IMR-90 (cell line): ENCODE measurements at regions not wholly inside any gene's neighbourhood (a gene's known extent, or its start where the extent isn't known, plus 50 kb on each side); places are given as distances from the start of the nearest gene placed in this dataset.
A peak's percentile ranks its signal among the peaks of the same experiment; 100 is the strongest.

Experiments
- ATAC-seq: fragments of 200-7000 bp; cut with Tn5 transposase; 2 replicates; pipeline ENCODE4 v1.9.1; 2020; ENCODE audit warnings: low read depth, mild to moderate bottlenecking, moderate library complexity
- BruUV-seq: library from RNA; stranded (reverse); fragments of 400-500 nt; replicated peaks from 2 replicates; lab custom pipeline; 2021; lab: Mats Ljungman, UMichigan
- CTCF ChIA-PET: fragments of 300-600 bp; formaldehyde crosslinking; extraction: SDS; loops from one replicate; lab custom pipeline; 2021; ENCODE audit warnings: antibody characterized with exemption; lab: Yijun Ruan, JAX
- POLR2A ChIA-PET: fragments of 300-600 bp; sonication (Branson Sonifier 250); formaldehyde crosslinking; loops from one replicate; lab custom pipeline; 2022; ENCODE audit warnings: antibody characterized with exemption; ENCODE audit not compliant: unreplicated experiment; lab: Charles Lee
- DNase-seq: peaks from one replicate; pipeline ENCODE4 v3.0.0; 2013
- H2AFZ ChIP-seq: replicated peaks from 2 replicates; pipeline ENCODE3; 2013; ENCODE audit warnings: low read length, mild to moderate bottlenecking; ENCODE audit not compliant: poor library complexity
- H2AK5ac ChIP-seq: 2 replicates; pipeline ENCODE4 v1.6.1; 2013; ENCODE audit warnings: low read depth, low read length, inconsistent platforms
- H2AK9ac ChIP-seq: replicated peaks from 2 replicates; pipeline ENCODE3; 2013; ENCODE audit warnings: mild to moderate bottlenecking, low read depth, low read length, moderate library complexity; ENCODE audit not compliant: poor library complexity
- H2BK120ac ChIP-seq: 2 replicates; pipeline ENCODE4 v1.6.1; 2013; ENCODE audit warnings: low read depth, low read length, inconsistent platforms
- H2BK15ac ChIP-seq: 3 replicates; pipeline ENCODE4 v1.6.1; 2013; ENCODE audit warnings: low read depth, low read length, inconsistent platforms
- H2BK20ac ChIP-seq: 2 replicates; pipeline ENCODE4 v1.6.1; 2013; ENCODE audit warnings: low read depth, mild to moderate bottlenecking, inconsistent platforms, low read length, moderate library complexity
- H2BK5ac ChIP-seq: 2 replicates; pipeline ENCODE4 v1.6.1; 2013; ENCODE audit warnings: mild to moderate bottlenecking, low read depth, low read length, inconsistent platforms; ENCODE audit not compliant: poor library complexity, severe bottlenecking
- H3K14ac ChIP-seq: replicated peaks from 2 replicates; pipeline ENCODE4 v1.6.1; 2013; ENCODE audit warnings: low read depth, low read length, inconsistent platforms
- H3K18ac ChIP-seq: 2 replicates; pipeline ENCODE4 v1.6.1; 2013; ENCODE audit warnings: low read depth, low read length, control low read depth
- H3K23ac ChIP-seq: 2 replicates; pipeline ENCODE4 v1.6.1; 2013; ENCODE audit warnings: low read depth, low read length, inconsistent platforms
- H3K27ac ChIP-seq: 2 replicates; pipeline ENCODE4 v1.5.1; 2013; ENCODE audit warnings: mild to moderate bottlenecking, control low read depth, low read length; ENCODE audit not compliant: insufficient read depth
- H3K27me3 ChIP-seq: 2 replicates; pipeline ENCODE4 v1.6.1; 2013; ENCODE audit warnings: low read length; ENCODE audit not compliant: control insufficient read depth, insufficient read depth
- H3K36me3 ChIP-seq: 2 replicates; pipeline ENCODE4 v1.6.1; 2013; ENCODE audit warnings: low read length, mixed read lengths; ENCODE audit not compliant: control insufficient read depth, insufficient read depth
- H3K4ac ChIP-seq: 2 replicates; pipeline ENCODE4 v1.6.1; 2013; ENCODE audit warnings: low read depth, low read length, inconsistent platforms
- H3K4me1 ChIP-seq: 2 replicates; pipeline ENCODE4 v1.6.1; 2013; ENCODE audit warnings: low read length, mixed read lengths; ENCODE audit not compliant: control insufficient read depth, insufficient read depth
- H3K4me2 ChIP-seq: 2 replicates; pipeline ENCODE4 v1.6.1; 2013; ENCODE audit warnings: low read depth, mild to moderate bottlenecking, control low read depth, low read length, moderate library complexity
- H3K4me3 ChIP-seq: 2 replicates; pipeline ENCODE4 v1.5.1; 2013; ENCODE audit warnings: low read depth, mild to moderate bottlenecking, control low read depth, low read length, moderate library complexity; ENCODE audit not compliant: insufficient read depth
- H3K56ac ChIP-seq: 2 replicates; pipeline ENCODE4 v1.6.1; 2013; ENCODE audit warnings: low read length, inconsistent platforms; ENCODE audit not compliant: insufficient read depth; ENCODE audit errors: extremely low read depth
- H3K79me1 ChIP-seq, 2 experiments: 2 replicates each; pipeline ENCODE4 v1.6.1; 2013; ENCODE audit warnings: low read length in 2 of 2, inconsistent platforms in 1 of 2, low read depth in 1 of 2
- H3K9ac ChIP-seq: 2 replicates; pipeline ENCODE4 v1.6.1; 2013; ENCODE audit warnings: low read depth, low read length, control low read depth
- H3K9me1 ChIP-seq: 2 replicates; pipeline ENCODE4 v1.6.1; 2013; ENCODE audit warnings: low read length, inconsistent platforms; ENCODE audit not compliant: insufficient read depth
- H3K9me3 ChIP-seq: 2 replicates; pipeline ENCODE4 v1.6.1; 2013; ENCODE audit warnings: low read length; ENCODE audit not compliant: control insufficient read depth, insufficient read depth
- H4K20me1 ChIP-seq: 2 replicates; pipeline ENCODE4 v1.6.1; 2013; ENCODE audit warnings: low read length, inconsistent platforms; ENCODE audit not compliant: insufficient read depth
- H4K5ac ChIP-seq: 2 replicates; pipeline ENCODE4 v1.6.1; 2013; ENCODE audit warnings: mild to moderate bottlenecking, low read depth, low read length, control low read depth
- H4K8ac ChIP-seq, 2 experiments: 2 replicates each; pipeline ENCODE4 v1.6.1; 2013; ENCODE audit warnings: low read depth in 2 of 2, low read length in 2 of 2, control low read depth in 1 of 2, inconsistent platforms in 1 of 2
- H4K91ac ChIP-seq: 2 replicates; pipeline ENCODE4 v1.6.1; 2013; ENCODE audit warnings: low read depth, low read length, inconsistent platforms; ENCODE audit not compliant: insufficient read depth
- BHLHE40 ChIP-seq: fragments of 150-350 bp; IDR thresholded peaks from 2 replicates; pipeline ENCODE4 v1.6.1; 2016; ENCODE audit warnings: mild to moderate bottlenecking, low read depth, low read length
- CEBPB ChIP-seq: IDR thresholded peaks from 2 replicates; pipeline ENCODE4 v1.6.1; 2012; ENCODE audit warnings: low read depth, low read length, improper control_type of control experiment
- WGBS, 2 experiments: methylation state at CpG; one replicate each; pipeline versions ENCODE4 v1.1.5 to v1.1.7; 2013; ENCODE audit warnings: missing lambda C conversion rate in 2 of 2; ENCODE audit not compliant: insufficient read length in 1 of 2; ENCODE audit errors: extremely low coverage in 2 of 2; 5-methylcytosine and 5-hydroxymethylcytosine counted together
- dilution Hi-C: fragments of 300-500 bp; cut with HindIII; formaldehyde crosslinking; loops from one replicate; pipeline ENCODE4 v1.14.3; 2018; ENCODE audit warnings: low sequenced_read_pairs; ENCODE audit not compliant: unreplicated experiment
- in situ Hi-C: fragments of 300-500 bp; cut with MboI; formaldehyde crosslinking; loops from 3 replicates; pipeline ENCODE4 v1.14.3; 2019; ENCODE audit warnings: low sequenced_read_pairs, inconsistent platforms, mixed read lengths
- intact Hi-C: fragments of 100-400 bp; cut with micrococcal nuclease; formaldehyde crosslinking; loops from 2 replicates; pipeline ENCODE4 v1.10.0; 2022
- TF ChIP-seq, protein P1 (sequence below): fragments of 150-350 bp; IDR thresholded peaks from 2 replicates; pipeline ENCODE4 v1.6.1; 2016; ENCODE audit warnings: low read depth, mild to moderate bottlenecking, low read length, moderate library complexity, borderline replicate concordance

DNA sequence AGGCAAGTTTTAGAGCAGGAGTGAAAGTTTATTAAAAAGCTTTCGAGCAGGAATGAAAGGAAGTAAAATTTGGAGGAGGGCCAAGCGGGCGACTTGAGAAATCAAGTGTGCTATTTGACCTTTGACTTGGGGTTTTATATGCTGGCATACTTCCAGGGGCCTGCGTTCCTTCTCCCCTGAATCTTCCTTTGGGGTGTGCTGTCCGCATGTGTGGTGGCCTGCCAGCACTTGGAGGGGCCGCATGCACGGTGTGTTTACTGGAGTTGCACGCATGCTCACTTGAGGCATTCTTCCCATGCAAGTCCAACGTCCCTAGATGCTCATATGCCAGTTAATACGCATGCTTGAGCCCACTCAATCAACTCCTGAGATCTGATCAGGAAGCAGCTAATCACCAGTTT is 78.3 kb upstream of the MAP4K4 start:
- dilution Hi-C loops (no loop called here), in situ Hi-C loops (no loop called here), intact Hi-C loops (no loop called here)
- H3K23ac ChIP-seq: no peak overlapping the region
- BruUV-seq: no TSS peak
- no peak overlapping the region for H2AFZ ChIP-seq
- H3K9ac ChIP-seq: no peak overlapping the region
- H2BK15ac ChIP-seq: no peak overlapping the region
- H3K56ac ChIP-seq: no peak overlapping the region
- no peaks in the 10 kb centered on the region for H3K9me3 ChIP-seq
- no peak overlapping the region for H4K91ac ChIP-seq
- H3K4ac ChIP-seq: no peak overlapping the region
- no peak overlapping the region for H3K18ac ChIP-seq
- 0% methylated on average over 3 of the region's 10 CpGs; no CpG with 5 or more reads in 1 of the 2 experiments for WGBS, 2 experiments
- no peak overlapping the region for H3K4me3 ChIP-seq
- CTCF ChIA-PET: no interaction called here
- no peaks in the 10 kb centered on the region for H3K36me3 ChIP-seq
- H3K9me1 ChIP-seq: 0 out of 2 replicates have a peak, but pooled peaks cover 8% of the 10 kb centered on the region
- H2AK9ac ChIP-seq: no peak overlapping the region
- TF ChIP-seq CEBPB: no peak
- no peak for TF ChIP-seq BHLHE40
- TF ChIP-seq, protein P1, sequence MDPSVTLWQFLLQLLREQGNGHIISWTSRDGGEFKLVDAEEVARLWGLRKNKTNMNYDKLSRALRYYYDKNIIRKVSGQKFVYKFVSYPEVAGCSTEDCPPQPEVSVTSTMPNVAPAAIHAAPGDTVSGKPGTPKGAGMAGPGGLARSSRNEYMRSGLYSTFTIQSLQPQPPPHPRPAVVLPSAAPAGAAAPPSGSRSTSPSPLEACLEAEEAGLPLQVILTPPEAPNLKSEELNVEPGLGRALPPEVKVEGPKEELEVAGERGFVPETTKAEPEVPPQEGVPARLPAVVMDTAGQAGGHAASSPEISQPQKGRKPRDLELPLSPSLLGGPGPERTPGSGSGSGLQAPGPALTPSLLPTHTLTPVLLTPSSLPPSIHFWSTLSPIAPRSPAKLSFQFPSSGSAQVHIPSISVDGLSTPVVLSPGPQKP: no peak
- H3K27ac ChIP-seq: no peak overlapping the region
- no peak overlapping the region for H4K8ac ChIP-seq
- H3K4me1 ChIP-seq: peaks cover 17% of the 10 kb centered on the region
- no peak overlapping the region for H2AK5ac ChIP-seq
- peak; percentile 41; the same call in 1 of the 2 replicates for ATAC-seq
- POLR2A ChIA-PET: no interaction called here
- H3K4me2 ChIP-seq: peak overlapping the region; percentile 25; the same call in 1 of the 2 replicates
- no peaks in the 10 kb centered on the region for H3K27me3 ChIP-seq
- H2BK5ac ChIP-seq: no peak overlapping the region
- no peak overlapping the region for H4K5ac ChIP-seq
- H3K14ac ChIP-seq: no peak overlapping the region
- H3K79me1 ChIP-seq: no peaks in the 10 kb centered on the region
- H2BK20ac ChIP-seq: no peak overlapping the region
- DNase-seq: peak; percentile 48
- no peak overlapping the region for H2BK120ac ChIP-seq
- H4K20me1 ChIP-seq: no peaks in the 10 kb centered on the region
